ENCODE measurements at regions not wholly inside any gene's neighbourhood (a gene's known extent, or its start where the extent isn't known, plus 50 kb on each side); places are given as distances from the start of the nearest gene placed in this dataset.

DNA sequence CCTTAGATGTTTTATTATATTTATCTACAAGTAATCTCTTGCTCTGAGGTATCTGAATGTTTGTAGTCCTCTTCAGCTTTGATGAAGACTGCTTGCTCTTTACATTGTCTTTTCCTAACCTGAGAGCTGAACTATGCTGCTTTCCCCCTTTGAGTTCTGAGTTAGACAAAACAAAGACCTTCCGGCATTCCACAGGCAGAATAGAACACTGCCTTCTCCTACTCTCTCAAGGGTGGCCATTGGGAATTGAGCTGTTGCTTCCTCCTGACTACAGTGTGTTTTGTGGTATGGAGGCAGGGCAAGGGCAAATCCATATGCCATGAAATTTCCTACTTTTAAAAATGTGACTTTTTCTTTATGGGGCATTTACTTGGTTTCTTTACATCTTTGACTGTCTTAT, 841.0 kb downstream of the FAM133A start:
- TF ChIP-seq POLR2AphosphoS5 (IDR thresholded peaks at IDR 0.05), result no peak
- TF ChIP-seq, protein P1, sequence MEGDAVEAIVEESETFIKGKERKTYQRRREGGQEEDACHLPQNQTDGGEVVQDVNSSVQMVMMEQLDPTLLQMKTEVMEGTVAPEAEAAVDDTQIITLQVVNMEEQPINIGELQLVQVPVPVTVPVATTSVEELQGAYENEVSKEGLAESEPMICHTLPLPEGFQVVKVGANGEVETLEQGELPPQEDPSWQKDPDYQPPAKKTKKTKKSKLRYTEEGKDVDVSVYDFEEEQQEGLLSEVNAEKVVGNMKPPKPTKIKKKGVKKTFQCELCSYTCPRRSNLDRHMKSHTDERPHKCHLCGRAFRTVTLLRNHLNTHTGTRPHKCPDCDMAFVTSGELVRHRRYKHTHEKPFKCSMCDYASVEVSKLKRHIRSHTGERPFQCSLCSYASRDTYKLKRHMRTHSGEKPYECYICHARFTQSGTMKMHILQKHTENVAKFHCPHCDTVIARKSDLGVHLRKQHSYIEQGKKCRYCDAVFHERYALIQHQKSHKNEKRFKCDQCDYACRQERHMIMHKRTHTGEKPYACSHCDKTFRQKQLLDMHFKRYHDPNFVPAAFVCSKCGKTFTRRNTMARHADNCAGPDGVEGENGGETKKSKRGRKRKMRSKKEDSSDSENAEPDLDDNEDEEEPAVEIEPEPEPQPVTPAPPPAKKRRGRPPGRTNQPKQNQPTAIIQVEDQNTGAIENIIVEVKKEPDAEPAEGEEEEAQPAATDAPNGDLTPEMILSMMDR (IDR thresholded peaks at IDR 0.05 in 8 of 11, conservative IDR thresholded peaks at IDR 0.05 in 3 of 11), result no peak

Measured in spleen (tissue), 7 donors.